GM12892 (cell line): ENCODE measurements at regions not wholly inside any gene's neighbourhood (a gene's known extent, or its start where the extent isn't known, plus 50 kb on each side); places are given as distances from the start of the nearest gene placed in this dataset.

Source experiments
- POLR2A ChIP-seq: IDR thresholded peaks from 2 replicates; pipeline ENCODE4 v1.6.1; 2011; ENCODE audit warnings: low read depth, low read length, control low read depth
- POLR2AphosphoS5 ChIP-seq: IDR thresholded peaks from 2 replicates; pipeline ENCODE4 v1.6.1; 2011; ENCODE audit warnings: low read depth, low read length, control low read depth
- TAF1 ChIP-seq: IDR thresholded peaks from 2 replicates; pipeline ENCODE4 v1.6.1; 2011; ENCODE audit warnings: low read depth, mild to moderate bottlenecking, control low read depth, low read length, borderline replicate concordance

DNA sequence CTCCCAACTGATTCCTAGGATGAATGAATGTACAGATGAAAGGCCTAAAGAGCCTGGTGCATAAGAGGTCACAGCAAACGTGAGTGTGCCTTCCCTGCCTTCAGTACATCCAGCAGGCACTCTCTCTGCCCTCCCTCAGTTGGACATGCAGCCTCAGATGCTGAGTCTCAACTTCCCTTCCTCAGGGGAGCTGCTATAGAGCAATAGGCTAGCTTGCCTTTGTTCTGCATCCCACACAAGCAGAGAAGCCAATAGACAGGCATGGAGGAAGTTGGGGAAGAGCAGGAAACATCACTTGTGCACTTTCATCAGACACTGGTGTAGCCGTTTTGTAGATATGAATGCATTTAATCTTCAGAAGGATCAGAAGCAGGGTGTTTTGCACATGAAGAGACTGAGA is 147.5 kb upstream of the THBS1 start:
- TF ChIP-seq POLR2AphosphoS5 (no peak), TAF1 (no peak), POLR2A (no peak)
